H1 (cell line): ENCODE measurements at regions not wholly inside any gene's neighbourhood (a gene's known extent, or its start where the extent isn't known, plus 50 kb on each side); places are given as distances from the start of the nearest gene placed in this dataset.

ENCODE experiments used
- CTCF ChIA-PET: fragments of 300-600 bp; sonication (Branson Sonifier 250); formaldehyde crosslinking; loops from one replicate; lab custom pipeline; 2021; ENCODE audit not compliant: partially characterized antibody; lab: Charles Lee
- POLR2A ChIA-PET: fragments of 300-600 bp; sonication (Branson Sonifier 250); formaldehyde crosslinking; loops from one replicate; lab custom pipeline; 2021; ENCODE audit warnings: inconsistent platforms; ENCODE audit not compliant: partially characterized antibody; lab: Charles Lee
- DNase-seq, 2 experiments: peaks; one replicate each; pipeline versions ENCODE4 v3.0.0 to v3.0.0-alpha.2; 2010 to 2022; ENCODE audit warnings: low spot score in 2 of 2, low read depth in 1 of 2, mixed read lengths in 1 of 2
- FAIRE-seq: peaks from 2 replicates; lab custom pipeline; 2011; peaks lifted over from hg19 to GRCh38; lab: Jason Lieb, UNC
- H2AFZ ChIP-seq: 2 replicates; pipeline ENCODE4 v1.8.1; 2012; ENCODE audit warnings: low read length, inconsistent platforms
- H2AK5ac ChIP-seq: 2 replicates; pipeline ENCODE4 v1.6.1; 2013; ENCODE audit warnings: low read depth, low read length
- H2BK120ac ChIP-seq: replicated peaks from 2 replicates; pipeline ENCODE3; 2013; ENCODE audit warnings: low read depth, low read length, inconsistent platforms
- H2BK12ac ChIP-seq: 2 replicates; pipeline ENCODE4 v1.6.1; 2013; ENCODE audit warnings: low read depth, low read length
- H2BK15ac ChIP-seq: 2 replicates; pipeline ENCODE4 v1.6.1; 2013; ENCODE audit warnings: low read length
- H2BK20ac ChIP-seq: 2 replicates; pipeline ENCODE4 v1.6.1; 2013; ENCODE audit warnings: low read length
- H2BK5ac ChIP-seq: 2 replicates; pipeline ENCODE4 v1.6.1; 2013; ENCODE audit warnings: low read depth, low read length
- H3K14ac ChIP-seq: 2 replicates; pipeline ENCODE4 v1.6.1; 2013; ENCODE audit warnings: inconsistent platforms; ENCODE audit not compliant: insufficient read length
- H3K18ac ChIP-seq: 2 replicates; pipeline ENCODE4 v1.6.1; 2013; ENCODE audit warnings: low read length; ENCODE audit errors: extremely low read depth
- H3K23ac ChIP-seq: 2 replicates; pipeline ENCODE4 v1.6.1; 2013; ENCODE audit warnings: inconsistent platforms; ENCODE audit not compliant: insufficient read length
- H3K23me2 ChIP-seq: 2 replicates; pipeline ENCODE4 v1.6.1; 2013; ENCODE audit warnings: low read depth, low read length
- H3K27ac ChIP-seq: 2 replicates; pipeline ENCODE4 v1.6.1; 2011; ENCODE audit warnings: low read depth, low read length, inconsistent platforms
- H3K27me3 ChIP-seq, 4 experiments: replicated peaks in 1 of 4; 1 replicate in 1 of 4; 2 replicates in 3 of 4; pipeline versions ENCODE4 v1.6.1 to v1.8.1; 2011 to 2013; ENCODE audit warnings: low read length in 3 of 4, mild to moderate bottlenecking in 3 of 4, inconsistent platforms in 2 of 4, mixed read lengths in 2 of 4, moderate library complexity in 1 of 4; ENCODE audit not compliant: control insufficient read depth in 3 of 4, insufficient read depth in 3 of 4; ENCODE audit errors: extremely low read depth in 1 of 4
- H3K36me3 ChIP-seq, 4 experiments: 2 replicates each; pipeline versions ENCODE4 v1.6.1 to v1.8.1; 2011 to 2013; ENCODE audit warnings: mild to moderate bottlenecking in 4 of 4, low read length in 3 of 4, moderate library complexity in 2 of 4, control low read depth in 1 of 4, inconsistent platforms in 1 of 4; ENCODE audit not compliant: insufficient read depth in 4 of 4, control insufficient read depth in 2 of 4
- H3K4ac ChIP-seq: replicated peaks from 2 replicates; pipeline ENCODE3; 2013; ENCODE audit warnings: low read length, low read depth, mixed read lengths, inconsistent platforms; ENCODE audit not compliant: insufficient read length
- H3K4me1 ChIP-seq, 4 experiments: replicated peaks in 1 of 4; 1 replicate in 1 of 4; 2 replicates in 3 of 4; pipeline versions ENCODE4 v1.6.1 to v1.8.1; 2011 to 2013; ENCODE audit warnings: low read length in 3 of 4, inconsistent platforms in 2 of 4, mixed read lengths in 1 of 4; ENCODE audit not compliant: insufficient read depth in 4 of 4, control insufficient read depth in 3 of 4
- H3K4me2 ChIP-seq, 2 experiments: 2 replicates each; pipeline versions ENCODE4 v1.6.1 to v1.8.1; 2011 to 2013; ENCODE audit warnings: low read depth in 2 of 2, low read length in 2 of 2, control low read depth in 1 of 2, inconsistent platforms in 1 of 2, mild to moderate bottlenecking in 1 of 2; ENCODE audit not compliant: insufficient read depth in 1 of 2
- H3K4me3 ChIP-seq, 4 experiments: fragments of 200-600, 300-600 bp in 1 of 4; sonication (generic), shearing (Covaris generic), sonication (Bioruptor Twin) in 1 of 4; 2 replicates each; pipeline versions ENCODE4 v1.5.1 to v1.8.1; 2011 to 2016; ENCODE audit warnings: low read length in 4 of 4, low read depth in 3 of 4, control low read depth in 2 of 4, inconsistent platforms in 2 of 4, mild to moderate bottlenecking in 2 of 4, mixed read lengths in 1 of 4, moderate library complexity in 1 of 4; ENCODE audit not compliant: insufficient read depth in 2 of 4; ENCODE audit errors: extremely low read depth in 1 of 4
- H3K56ac ChIP-seq: replicated peaks from 2 replicates; pipeline ENCODE3; 2013; ENCODE audit warnings: low read depth, mild to moderate bottlenecking, mixed read lengths, low read length, inconsistent platforms; ENCODE audit not compliant: insufficient read length
- H3K79me1 ChIP-seq: 2 replicates; pipeline ENCODE4 v1.6.1; 2013; ENCODE audit warnings: low read depth, low read length, control low read depth
- H3K79me2 ChIP-seq, 2 experiments: 2 replicates each; pipeline versions ENCODE4 v1.6.1 to v1.8.1; 2012 to 2013; ENCODE audit warnings: low read length in 2 of 2, mild to moderate bottlenecking in 2 of 2, inconsistent platforms in 1 of 2; ENCODE audit not compliant: insufficient read depth in 2 of 2, control insufficient read depth in 1 of 2
- H3K9ac ChIP-seq, 4 experiments: replicated peaks in 1 of 4; 1 replicate in 1 of 4; 2 replicates in 3 of 4; pipeline versions ENCODE4 v1.6.1 to v1.8.1; 2011 to 2013; ENCODE audit warnings: low read depth in 3 of 4, low read length in 3 of 4, control low read depth in 2 of 4, mild to moderate bottlenecking in 2 of 4, moderate library complexity in 2 of 4, inconsistent platforms in 1 of 4; ENCODE audit errors: extremely low read depth in 1 of 4
- H3K9me3 ChIP-seq, 2 experiments: 2 replicates each; pipeline versions ENCODE4 v1.6.1 to v1.8.1; 2012 to 2013; ENCODE audit warnings: mild to moderate bottlenecking in 2 of 2, moderate library complexity in 2 of 2, control low read depth in 1 of 2, inconsistent platforms in 1 of 2, low read depth in 1 of 2, low read length in 1 of 2, mixed read lengths in 1 of 2; ENCODE audit not compliant: insufficient read depth in 2 of 2
- H4K20me1 ChIP-seq, 2 experiments: replicated peaks in 1 of 2; 2 replicates each; pipeline versions ENCODE3 to v1.8.1; 2011 to 2013; ENCODE audit warnings: inconsistent platforms in 2 of 2, low read length in 2 of 2, mild to moderate bottlenecking in 1 of 2; ENCODE audit not compliant: insufficient read depth in 2 of 2, control insufficient read depth in 1 of 2
- H4K5ac ChIP-seq: 2 replicates; pipeline ENCODE4 v1.6.1; 2013; ENCODE audit warnings: low read length, low read depth, mixed read lengths, inconsistent platforms; ENCODE audit not compliant: insufficient read length
- H4K8ac ChIP-seq: 2 replicates; pipeline ENCODE4 v1.8.0; 2013; ENCODE audit warnings: mild to moderate bottlenecking, moderate library complexity, low read length, inconsistent platforms; ENCODE audit not compliant: insufficient read depth; ENCODE audit errors: extremely low read depth
- H4K91ac ChIP-seq: replicated peaks from 2 replicates; pipeline ENCODE3; 2013; ENCODE audit warnings: low read length, mixed read lengths, inconsistent platforms; ENCODE audit not compliant: insufficient read length
- JUND ChIP-seq: IDR thresholded peaks from 2 replicates; pipeline ENCODE4 v1.6.1; 2011; ENCODE audit warnings: mild to moderate bottlenecking, improper control_type of control experiment, low read length
- TBP ChIP-seq: IDR thresholded peaks from 2 replicates; pipeline ENCODE4 v1.6.1; 2011; ENCODE audit warnings: low read depth, low read length, improper control_type of control experiment
- WGBS, 2 experiments: shearing (Covaris generic) in 1 of 2; methylation state at CpG; one replicate each; pipeline versions ENCODE4 v1.1.6 to v1.1.7; 2013 to 2015; ENCODE audit warnings: low lambda C conversion rate in 2 of 2, mixed read lengths in 2 of 2, inconsistent platforms in 1 of 2, low coverage in 1 of 2, missing lambda C conversion rate in 1 of 2; ENCODE audit not compliant: insufficient replicate concordance in 2 of 2, insufficient coverage in 1 of 2, insufficient read length in 1 of 2; ENCODE audit errors: extremely low coverage in 1 of 2, missing lambda C conversion rate in 1 of 2; 5-methylcytosine and 5-hydroxymethylcytosine counted together

- no peak overlapping the region for H3K56ac ChIP-seq
- H3K4me1 ChIP-seq = no peaks in the 10 kb centered on the region
- H4K20me1 ChIP-seq = no peaks in the 10 kb centered on the region
- no peaks in the 10 kb centered on the region for H3K23me2 ChIP-seq
- no peaks in the 10 kb centered on the region for H3K36me3 ChIP-seq
- H3K18ac ChIP-seq = no peak overlapping the region
- no peak overlapping the region for H4K91ac ChIP-seq
- H2AK5ac ChIP-seq = no peak overlapping the region
- no peak overlapping the region for H4K8ac ChIP-seq
- H3K4me2 ChIP-seq = no peak overlapping the region
- no peak overlapping the region for H2BK20ac ChIP-seq
- no peak for FAIRE-seq
- 90% methylated on average over 1 of the region's 1 CpG; no CpG with 5 or more reads in 1 of the 2 experiments for WGBS, 2 experiments
- no peak for DNase-seq
- H4K5ac ChIP-seq = no peak overlapping the region
- H2BK15ac ChIP-seq = no peak overlapping the region
- no peak overlapping the region for H3K4me3 ChIP-seq
- H3K23ac ChIP-seq = no peak overlapping the region
- H3K14ac ChIP-seq = no peak overlapping the region
- TF ChIP-seq JUND (no peak), TBP (no peak)
- H3K9ac ChIP-seq = no peak overlapping the region
- H2BK5ac ChIP-seq = no peak overlapping the region
- H3K4ac ChIP-seq = no peak overlapping the region
- H3K9me3 ChIP-seq = no peaks in the 10 kb centered on the region
- ChIA-PET CTCF (no interaction called here), POLR2A (no interaction called here)
- no peaks in the 10 kb centered on the region for H3K79me1 ChIP-seq
- no peak overlapping the region for H2BK12ac ChIP-seq
- no peak overlapping the region for H2BK120ac ChIP-seq
- no peaks in the 10 kb centered on the region for H3K79me2 ChIP-seq
- H2AFZ ChIP-seq = no peak overlapping the region
- H3K27ac ChIP-seq = no peak overlapping the region
- H3K27me3 ChIP-seq = no peaks in the 10 kb centered on the region
Measured at GRCh38 chr7:118995350-118995749, 770.8 kb downstream of the ANKRD7 start.
